ENCODE measurements at regions not wholly inside any gene's neighbourhood (a gene's known extent, or its start where the extent isn't known, plus 50 kb on each side); places are given as distances from the start of the nearest gene placed in this dataset.

DNA sequence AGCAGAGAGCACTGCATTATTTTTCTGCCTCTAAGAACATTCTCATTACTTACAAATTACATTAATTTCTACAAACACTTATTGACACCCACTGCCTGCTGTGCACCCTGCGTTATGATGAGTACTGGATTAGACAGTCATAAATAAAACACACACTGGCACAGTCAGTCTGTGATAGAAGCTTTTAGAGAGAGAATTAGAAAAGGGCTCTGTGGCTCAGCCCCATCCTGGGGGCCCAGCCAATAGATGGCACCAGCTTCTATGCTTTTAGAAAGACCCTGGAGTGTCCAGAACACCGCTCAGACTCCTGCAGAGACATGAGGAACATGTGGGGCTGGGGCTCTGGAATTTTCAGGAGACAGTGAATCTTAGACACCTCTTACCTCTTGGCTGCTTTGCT lies 61.0 kb upstream of the RAPGEF1 start:
- TF ChIP-seq CTCF (IDR thresholded peaks at IDR 0.05) (no peak), POLR2A (IDR thresholded peaks at IDR 0.05) (no peak)
